HFF-Myc (cell line): ENCODE measurements at regions not wholly inside any gene's neighbourhood (a gene's known extent, or its start where the extent isn't known, plus 50 kb on each side); places are given as distances from the start of the nearest gene placed in this dataset.

Source experiments
- DNase-seq: peaks from one replicate; pipeline ENCODE4 v3.0.0-alpha.2; 2011; ENCODE audit warnings: low read depth; ENCODE audit errors: extremely low read depth
- H3K4me3 ChIP-seq: replicated peaks from 2 replicates; pipeline ENCODE4 v1.5.1; 2011; ENCODE audit warnings: low read depth, mild to moderate bottlenecking, control low read depth, low read length
- CTCF ChIP-seq: IDR thresholded peaks from 2 replicates; pipeline ENCODE4 v1.5.1; 2012; ENCODE audit warnings: mild to moderate bottlenecking, low read depth, low read length, control low read depth; ENCODE audit errors: missing control alignments

- DNase-seq, result no peak
- no peak for TF ChIP-seq CTCF
- no peak overlapping the region for H3K4me3 ChIP-seq
These were observed 1038.3 kb downstream of the RAPGEF2 start for GRCh38 chr4:160141206-160141605.

GRCh38 chr4:160142579-160142978, 1039.7 kb downstream of the RAPGEF2 start:
- H3K4me3 ChIP-seq, result no peak overlapping the region
- no peak for DNase-seq
- TF ChIP-seq CTCF, result no peak

DNA sequence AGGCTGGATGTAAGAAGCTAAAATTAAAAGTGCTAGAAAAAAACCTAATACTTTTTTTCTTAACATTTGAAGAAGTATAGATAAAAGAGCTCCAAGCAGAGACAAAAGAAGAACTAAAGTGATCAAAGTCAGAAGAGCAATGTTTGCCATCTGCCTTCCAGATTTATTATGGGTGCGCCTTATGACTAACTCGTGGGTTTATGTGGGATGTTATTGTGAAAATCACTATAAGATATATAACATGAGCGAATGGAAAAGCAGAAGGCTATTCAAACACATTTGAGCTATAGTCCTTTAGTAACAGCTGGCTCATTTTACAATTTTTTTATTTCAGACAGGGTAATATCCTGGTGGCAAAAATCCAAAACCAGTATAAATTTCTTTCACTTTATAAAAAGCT, 1040.7 kb downstream of the RAPGEF2 start:
- TF ChIP-seq CTCF, result no peak
- no peak overlapping the region for H3K4me3 ChIP-seq
- no peak for DNase-seq

DNA sequence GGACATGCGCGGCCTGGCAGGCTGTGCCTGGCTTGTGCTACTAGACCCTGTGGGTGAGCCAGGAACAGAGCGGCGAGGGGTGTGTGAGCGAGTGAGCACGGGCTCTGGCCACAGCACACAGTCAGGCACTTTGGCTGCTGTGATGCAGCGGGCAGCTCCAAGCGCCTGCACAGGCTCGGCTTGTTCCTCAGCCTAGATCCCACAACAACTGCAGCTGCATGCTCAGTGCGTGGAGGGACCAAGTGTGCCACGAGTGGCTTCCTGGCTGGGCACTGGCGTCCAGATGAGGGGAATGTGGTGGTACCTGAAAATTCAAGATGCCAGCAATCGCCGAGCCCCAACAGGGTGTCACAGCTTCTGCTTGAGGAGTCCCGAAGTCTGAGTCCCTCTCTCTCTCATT, 1056.6 kb downstream of the RAPGEF2 start:
- DNase-seq, result no peak
- no peak overlapping the region for H3K4me3 ChIP-seq
- no peak for TF ChIP-seq CTCF

GRCh38 chr4:160161026-160161425, 1058.1 kb downstream of the RAPGEF2 start:
- no peak for DNase-seq
- no peak for TF ChIP-seq CTCF

GRCh38 chr4:160175064-160175643, 1072.3 kb downstream of the RAPGEF2 start:
- DNase-seq, result no peak
- H3K4me3 ChIP-seq, result no peak overlapping the region
- TF ChIP-seq CTCF, result no peak

More at GRCh38 chr4:160161026-160161425, 1058.1 kb downstream of the RAPGEF2 start:
- H3K4me3 ChIP-seq, result no peak overlapping the region

GRCh38 chr4:160180211-160180610, 1077.3 kb downstream of the RAPGEF2 start:
- H3K4me3 ChIP-seq, result no peak overlapping the region
- no peak for DNase-seq
- TF ChIP-seq CTCF, result no peak
